ENCODE measurements at regions not wholly inside any gene's neighbourhood (a gene's known extent, or its start where the extent isn't known, plus 50 kb on each side); places are given as distances from the start of the nearest gene placed in this dataset.

DNA sequence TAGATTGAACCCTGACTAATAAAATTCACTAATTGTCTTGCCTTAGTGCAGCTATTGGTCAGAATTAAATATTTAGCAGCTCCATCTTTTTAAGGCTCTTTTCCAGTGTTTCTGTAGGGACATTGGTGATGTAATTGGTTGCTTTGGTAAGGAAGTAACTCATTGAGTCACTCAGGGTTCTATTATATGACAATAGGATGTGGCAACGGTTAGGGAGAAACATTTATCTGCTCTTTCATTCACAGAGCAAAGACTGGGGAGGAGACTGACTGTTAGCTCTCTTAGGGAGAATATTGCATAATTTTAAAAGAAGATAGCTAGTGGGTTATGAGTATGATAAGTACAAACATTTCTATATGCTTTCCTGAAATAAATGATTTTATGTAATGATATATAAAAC lies 616.5 kb downstream of the TRHDE start:
- TF ChIP-seq, protein P1, sequence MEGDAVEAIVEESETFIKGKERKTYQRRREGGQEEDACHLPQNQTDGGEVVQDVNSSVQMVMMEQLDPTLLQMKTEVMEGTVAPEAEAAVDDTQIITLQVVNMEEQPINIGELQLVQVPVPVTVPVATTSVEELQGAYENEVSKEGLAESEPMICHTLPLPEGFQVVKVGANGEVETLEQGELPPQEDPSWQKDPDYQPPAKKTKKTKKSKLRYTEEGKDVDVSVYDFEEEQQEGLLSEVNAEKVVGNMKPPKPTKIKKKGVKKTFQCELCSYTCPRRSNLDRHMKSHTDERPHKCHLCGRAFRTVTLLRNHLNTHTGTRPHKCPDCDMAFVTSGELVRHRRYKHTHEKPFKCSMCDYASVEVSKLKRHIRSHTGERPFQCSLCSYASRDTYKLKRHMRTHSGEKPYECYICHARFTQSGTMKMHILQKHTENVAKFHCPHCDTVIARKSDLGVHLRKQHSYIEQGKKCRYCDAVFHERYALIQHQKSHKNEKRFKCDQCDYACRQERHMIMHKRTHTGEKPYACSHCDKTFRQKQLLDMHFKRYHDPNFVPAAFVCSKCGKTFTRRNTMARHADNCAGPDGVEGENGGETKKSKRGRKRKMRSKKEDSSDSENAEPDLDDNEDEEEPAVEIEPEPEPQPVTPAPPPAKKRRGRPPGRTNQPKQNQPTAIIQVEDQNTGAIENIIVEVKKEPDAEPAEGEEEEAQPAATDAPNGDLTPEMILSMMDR (conservative IDR thresholded peaks at IDR 0.05 in 1 of 2, IDR thresholded peaks at IDR 0.05 in 1 of 2; ENCODE audit: extremely low read depth in 1 of 2, insufficient read depth in 1 of 2, low read depth in 1 of 2, low read length in 2 of 2) = no peak
- no peak for TF ChIP-seq EZH2 (IDR thresholded peaks at IDR 0.05; ENCODE audit: borderline replicate concordance, low read length)
